CD14-positive monocyte (primary cell): ENCODE measurements at regions not wholly inside any gene's neighbourhood (a gene's known extent, or its start where the extent isn't known, plus 50 kb on each side); places are given as distances from the start of the nearest gene placed in this dataset.

Source experiments
- DNase-seq, 3 donors: peaks; one replicate each; pipeline ENCODE4 v3.0.0-alpha.2; 2011 to 2022
- H2AFZ ChIP-seq: 2 replicates; pipeline ENCODE4 v1.6.0; 2012; ENCODE audit warnings: mild to moderate bottlenecking, low read depth, low read length, inconsistent platforms; ENCODE audit not compliant: insufficient read depth, poor library complexity, severe bottlenecking
- H3K27ac ChIP-seq, 2 donors: 1 replicate in 1 of 2; 2 replicates in 1 of 2; pipeline ENCODE4 v1.5.1; 2012 to 2013; ENCODE audit warnings: low read length in 2 of 2, control low read depth in 1 of 2, inconsistent platforms in 1 of 2, low read depth in 1 of 2, mild to moderate bottlenecking in 1 of 2
- H3K27me3 ChIP-seq, 2 donors: one replicate each; pipeline versions ENCODE4 v1.6.0 to v1.6.1; 2011 to 2013; ENCODE audit warnings: low read length in 2 of 2; ENCODE audit not compliant: control insufficient read depth in 2 of 2, insufficient read depth in 2 of 2
- H3K36me3 ChIP-seq, 2 donors: replicated peaks in 1 of 2; 1 replicate in 1 of 2; 2 replicates in 1 of 2; pipeline versions ENCODE4 v1.5.1 to v1.6.1; 2012 to 2013; ENCODE audit warnings: low read length in 2 of 2, control low read depth in 1 of 2, inconsistent platforms in 1 of 2, mild to moderate bottlenecking in 1 of 2; ENCODE audit not compliant: insufficient read depth in 2 of 2, control insufficient read depth in 1 of 2
- H3K4me1 ChIP-seq, 2 donors: 1 replicate in 1 of 2; 2 replicates in 1 of 2; pipeline versions ENCODE4 v1.5.1 to v1.6.1; 2012 to 2013; ENCODE audit warnings: low read length in 2 of 2, control low read depth in 1 of 2, inconsistent platforms in 1 of 2, mild to moderate bottlenecking in 1 of 2, moderate library complexity in 1 of 2; ENCODE audit not compliant: insufficient read depth in 2 of 2, control insufficient read depth in 1 of 2
- H3K4me2 ChIP-seq: replicated peaks from 2 replicates; pipeline ENCODE3; 2012; ENCODE audit warnings: low read length, moderate library complexity, mild to moderate bottlenecking; ENCODE audit not compliant: poor library complexity, severe bottlenecking; ENCODE audit errors: extremely low read depth
- H3K4me3 ChIP-seq, 3 experiments: fragments of 200-600 bp in 1 of 3; sonication (generic) in 1 of 3; replicated peaks in 1 of 3; 1 replicate in 2 of 3; 2 replicates in 1 of 3; pipeline ENCODE4 v1.5.1; 2011 to 2013; ENCODE audit warnings: low read length in 3 of 3, mild to moderate bottlenecking in 3 of 3, control low read depth in 2 of 3, low read depth in 2 of 3, inconsistent platforms in 1 of 3, moderate library complexity in 1 of 3
- H3K79me2 ChIP-seq: 2 replicates; pipeline ENCODE4 v1.6.0; 2012; ENCODE audit warnings: mild to moderate bottlenecking, control low read depth, inconsistent platforms, low read length, moderate library complexity; ENCODE audit not compliant: insufficient read depth
- H3K9ac ChIP-seq: 2 replicates; pipeline ENCODE4 v1.6.0; 2017; ENCODE audit warnings: low read length, mild to moderate bottlenecking; ENCODE audit not compliant: insufficient read depth, poor library complexity, severe bottlenecking
- H3K9me3 ChIP-seq, 2 donors: replicated peaks in 1 of 2; 1 replicate in 1 of 2; 2 replicates in 1 of 2; pipeline versions ENCODE4 v1.5.1 to v1.6.1; 2012 to 2013; ENCODE audit warnings: low read length in 2 of 2, control low read depth in 1 of 2; ENCODE audit not compliant: control insufficient read depth in 1 of 2, insufficient read depth in 1 of 2
- H4K20me1 ChIP-seq: 2 replicates; pipeline ENCODE4 v1.6.0; 2012; ENCODE audit warnings: mild to moderate bottlenecking, low read length, control low read depth, moderate library complexity; ENCODE audit not compliant: insufficient read depth
- H3K27ac Mint-ChIP-seq, 7 donors: one replicate each; pipeline ENCODE4 v1.8.0; 2020; ENCODE audit warnings: mild to moderate bottlenecking in 7 of 7, mixed read lengths in 7 of 7, moderate library complexity in 6 of 7, inconsistent platforms in 2 of 7
- H3K27me3 Mint-ChIP-seq, 3 donors: one replicate each; pipeline ENCODE4 v1.8.0; 2021 to 2022; ENCODE audit warnings: low read depth in 3 of 3, mild to moderate bottlenecking in 3 of 3, mixed read lengths in 3 of 3, moderate library complexity in 3 of 3, inconsistent platforms in 1 of 3
- H3K36me3 Mint-ChIP-seq, 2 donors: one replicate each; pipeline ENCODE4 v1.8.0; 2020; ENCODE audit warnings: mixed read lengths in 2 of 2, inconsistent platforms in 1 of 2, mild to moderate bottlenecking in 1 of 2
- H3K4me1 Mint-ChIP-seq: one replicate; pipeline ENCODE4 v1.8.0; 2020; ENCODE audit warnings: mild to moderate bottlenecking, mixed read lengths
- H3K4me3 Mint-ChIP-seq, 2 donors: one replicate each; pipeline ENCODE4 v1.8.0; 2020; ENCODE audit warnings: mild to moderate bottlenecking in 2 of 2, mixed read lengths in 2 of 2, moderate library complexity in 1 of 2
- H3K9me3 Mint-ChIP-seq, 7 donors: one replicate each; pipeline ENCODE4 v1.8.0; 2020 to 2022; ENCODE audit warnings: mixed read lengths in 7 of 7, mild to moderate bottlenecking in 6 of 7, moderate library complexity in 6 of 7, inconsistent platforms in 2 of 7
- WGBS: methylation state at CpG from one replicate; pipeline ENCODE4 v1.1.5; 2013; ENCODE audit warnings: missing lambda C conversion rate; ENCODE audit not compliant: insufficient coverage; 5-methylcytosine and 5-hydroxymethylcytosine counted together
- intact Hi-C, 2 donors: fragments of 100-400 bp; cut with micrococcal nuclease; formaldehyde crosslinking; loops; one replicate each; pipeline versions ENCODE4 v1.15.0 to v1.15.1; 2023
- TF ChIP-seq, protein P1 (sequence below): fragments of 200-600 bp; IDR thresholded peaks from one replicate; pipeline ENCODE4 v1.8.0; 2022; ENCODE audit warnings: antibody characterized with exemption, mild to moderate bottlenecking

DNA sequence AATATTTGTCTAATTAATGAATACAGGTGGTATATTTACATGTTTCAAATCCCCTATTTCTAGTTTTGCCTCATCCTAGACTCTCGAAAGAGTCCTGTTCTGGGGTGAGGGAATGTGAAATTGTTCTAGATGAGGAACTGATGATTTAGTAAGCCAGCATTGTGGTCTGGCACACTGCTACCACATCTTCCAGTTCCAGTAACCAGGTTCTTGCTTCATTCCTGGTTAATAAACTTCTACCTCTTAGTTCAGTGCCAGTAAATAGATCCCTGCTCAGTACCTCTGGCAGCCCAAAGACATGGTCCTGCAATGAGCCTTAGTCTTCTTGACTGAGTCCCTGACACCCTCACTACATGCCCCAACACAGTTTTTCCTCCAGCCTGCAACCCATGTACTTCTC is 207.7 kb downstream of the SREK1 start:
- Histone ChIP-seq H3K79me2 (no peaks in the 10 kb centered on the region), H4K20me1 (no peaks in the 10 kb centered on the region), H3K4me2 (peak overlapping the region; percentile 45), H3K36me3 (no peaks in the 10 kb centered on the region), H3K27ac (peak overlapping the region in 1 of 2 donors; percentile 58), H3K4me3 (peak overlapping the region in 1 of 3 experiments; percentile 33), H3K9me3 (no peaks in the 10 kb centered on the region), H3K4me1 (peaks cover 18 to 19% of the 10 kb centered on the region in 2 donors), H2AFZ (peak overlapping the region; percentile 20), H3K9ac (no peak overlapping the region), H3K27me3 (no peaks in the 10 kb centered on the region)
- peak in 2 of 3 donors; percentile 6 to 20 for DNase-seq
- H3K27me3 Mint-ChIP-seq = peaks cover 0 to 6% (median 2%) of the 10 kb centered on the region in 3 donors
- peaks cover 0 to 11% (median 0%) of the 10 kb centered on the region in 7 donors for H3K9me3 Mint-ChIP-seq
- H3K4me3 Mint-ChIP-seq = peak overlapping the region in 1 of 2 donors; percentile 64
- intact Hi-C loops = no loop called here
- WGBS = no CpG with 5 or more reads among the region's 1 CpG
- H3K36me3 Mint-ChIP-seq = no peaks in the 10 kb centered on the region
- H3K4me1 Mint-ChIP-seq = peaks cover 31% of the 10 kb centered on the region
- H3K27ac Mint-ChIP-seq = peak overlapping the region in 5 of 7 donors; percentile 49 to 79 (median 64)
- TF ChIP-seq, protein P1, sequence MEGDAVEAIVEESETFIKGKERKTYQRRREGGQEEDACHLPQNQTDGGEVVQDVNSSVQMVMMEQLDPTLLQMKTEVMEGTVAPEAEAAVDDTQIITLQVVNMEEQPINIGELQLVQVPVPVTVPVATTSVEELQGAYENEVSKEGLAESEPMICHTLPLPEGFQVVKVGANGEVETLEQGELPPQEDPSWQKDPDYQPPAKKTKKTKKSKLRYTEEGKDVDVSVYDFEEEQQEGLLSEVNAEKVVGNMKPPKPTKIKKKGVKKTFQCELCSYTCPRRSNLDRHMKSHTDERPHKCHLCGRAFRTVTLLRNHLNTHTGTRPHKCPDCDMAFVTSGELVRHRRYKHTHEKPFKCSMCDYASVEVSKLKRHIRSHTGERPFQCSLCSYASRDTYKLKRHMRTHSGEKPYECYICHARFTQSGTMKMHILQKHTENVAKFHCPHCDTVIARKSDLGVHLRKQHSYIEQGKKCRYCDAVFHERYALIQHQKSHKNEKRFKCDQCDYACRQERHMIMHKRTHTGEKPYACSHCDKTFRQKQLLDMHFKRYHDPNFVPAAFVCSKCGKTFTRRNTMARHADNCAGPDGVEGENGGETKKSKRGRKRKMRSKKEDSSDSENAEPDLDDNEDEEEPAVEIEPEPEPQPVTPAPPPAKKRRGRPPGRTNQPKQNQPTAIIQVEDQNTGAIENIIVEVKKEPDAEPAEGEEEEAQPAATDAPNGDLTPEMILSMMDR = no peak

DNA sequence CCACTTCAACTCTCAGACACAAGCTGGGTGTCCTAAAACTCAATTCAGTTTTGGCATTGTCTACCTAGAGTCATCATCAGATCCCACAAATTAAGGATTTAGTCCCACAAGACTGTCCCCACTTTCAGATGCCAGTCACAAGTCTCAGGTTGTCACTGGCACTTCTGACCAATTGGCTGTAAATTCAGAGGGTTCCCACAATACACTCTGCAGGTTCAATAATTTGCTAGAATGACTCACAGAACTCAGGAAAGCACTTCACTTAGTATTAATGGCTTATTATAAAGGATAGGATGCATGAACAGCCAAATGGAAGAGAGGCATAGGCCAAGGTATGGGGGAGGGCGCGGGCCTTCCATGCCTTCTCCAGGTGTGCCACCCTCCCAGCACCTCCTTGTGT is 209.1 kb downstream of the SREK1 start:
- Histone ChIP-seq H2AFZ (no peak overlapping the region), H3K27ac (no peak overlapping the region), H3K4me3 (no peak overlapping the region), H3K27me3 (peaks cover 0 to 2% of the 10 kb centered on the region in 2 donors), H4K20me1 (no peaks in the 10 kb centered on the region), H3K9ac (no peak overlapping the region), H3K4me1 (peaks cover 18 to 19% of the 10 kb centered on the region in 2 donors), H3K9me3 (no peaks in the 10 kb centered on the region), H3K4me2 (no peak overlapping the region), H3K79me2 (no peaks in the 10 kb centered on the region), H3K36me3 (no peaks in the 10 kb centered on the region)
- Mint-ChIP-seq H3K27ac (no peak overlapping the region), H3K9me3 (peaks cover 0 to 6% (median 0%) of the 10 kb centered on the region in 7 donors), H3K4me1 (peaks cover 34% of the 10 kb centered on the region), H3K4me3 (no peak overlapping the region), H3K36me3 (no peaks in the 10 kb centered on the region), H3K27me3 (peaks cover 0 to 3% (median 3%) of the 10 kb centered on the region in 3 donors)
- TF ChIP-seq, protein P1 = no peak
- intact Hi-C loops = no loop called here
- DNase-seq = no peak
- no CpG with 5 or more reads among the region's 2 CpGs for WGBS
